GM19035 (cell line): ENCODE measurements at regions not wholly inside any gene's neighbourhood (a gene's known extent, or its start where the extent isn't known, plus 50 kb on each side); places are given as distances from the start of the nearest gene placed in this dataset.
A peak's percentile ranks its signal among the peaks of the same experiment; 100 is the strongest.
"Not testable (repeated sequence)": the region's sequence is repeated elsewhere in the genome, so short reads cannot be mapped to it uniquely, and the experiment has no call there.

Source experiments
- ATAC-seq: cut with Tn5 transposase; IDR thresholded peaks from one replicate; pipeline ENCODE4 v1.9.1; 2021; ENCODE audit not compliant: unreplicated experiment

DNA sequence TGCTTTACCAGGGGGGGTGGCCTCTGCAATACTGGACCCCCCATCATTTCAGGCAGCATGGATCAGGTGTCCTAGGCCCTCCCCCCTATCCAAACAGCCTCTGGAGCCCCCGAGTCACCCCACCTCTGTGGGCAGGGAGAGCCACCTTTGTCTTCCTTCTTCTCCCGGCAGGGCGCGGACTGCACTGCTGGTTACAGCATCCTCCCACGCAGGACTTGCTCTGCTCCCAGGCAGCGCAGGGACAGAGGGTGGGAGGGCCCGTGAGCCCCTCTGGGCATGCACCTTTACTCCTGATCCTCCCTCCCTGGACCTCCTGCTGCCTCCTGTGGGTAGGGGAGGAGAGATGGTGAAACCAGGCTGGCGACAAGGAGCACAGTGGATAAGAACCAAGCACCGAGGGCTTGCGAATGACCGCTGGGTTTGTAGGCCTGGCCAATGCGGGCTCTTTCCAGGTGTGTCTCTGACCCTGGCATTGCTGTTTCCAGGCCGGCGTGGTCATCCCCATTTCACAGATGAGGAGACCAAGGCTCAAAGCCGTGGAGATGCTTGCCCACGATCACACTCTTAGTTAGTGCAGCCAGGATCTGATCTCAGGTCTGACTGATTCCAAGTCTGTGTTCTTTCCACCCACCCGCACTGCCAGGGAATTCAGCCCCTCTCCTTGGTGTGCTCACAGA lies 73.6 kb upstream of the TARDBP start:
- ATAC-seq = no peak

DNA sequence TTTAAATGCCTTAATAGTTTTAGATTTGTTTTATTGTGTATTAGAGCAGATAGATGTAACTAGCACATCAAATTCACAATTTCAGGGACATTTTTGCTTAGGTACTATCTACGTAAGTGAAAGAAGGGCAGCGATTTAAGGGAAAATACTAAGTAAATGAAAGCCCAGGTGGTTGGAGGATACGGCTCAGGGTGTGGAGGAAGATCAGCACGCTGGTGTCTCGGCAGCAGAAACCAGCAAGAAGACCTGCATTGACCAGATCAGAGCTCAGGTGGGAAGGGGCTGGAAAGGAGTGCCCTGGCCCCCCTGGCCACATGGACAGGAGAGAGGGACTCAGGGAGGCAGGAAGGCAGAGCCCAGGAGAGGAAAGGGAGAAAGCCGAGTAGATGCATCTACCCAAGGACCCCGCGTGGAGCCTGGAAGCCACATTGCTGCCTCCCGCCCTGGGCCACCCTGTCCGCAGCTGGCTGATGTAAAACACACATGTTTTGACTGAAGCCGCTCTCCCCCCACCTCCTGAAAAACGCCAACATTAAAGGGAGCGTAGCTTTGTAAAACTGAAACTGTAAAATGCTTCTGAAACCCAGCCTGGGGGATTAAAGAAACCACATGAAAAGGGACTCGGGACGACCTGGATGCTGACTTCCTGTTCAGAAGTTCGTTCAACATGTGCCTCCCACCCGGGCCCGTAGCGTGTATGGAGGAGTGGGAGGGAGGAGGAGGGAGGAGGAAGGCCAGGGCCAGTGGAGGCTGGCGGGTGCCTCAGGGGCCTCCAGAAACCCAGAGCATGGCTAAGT lies 72.6 kb upstream of the TARDBP start:
- peak; percentile 56 for ATAC-seq

DNA sequence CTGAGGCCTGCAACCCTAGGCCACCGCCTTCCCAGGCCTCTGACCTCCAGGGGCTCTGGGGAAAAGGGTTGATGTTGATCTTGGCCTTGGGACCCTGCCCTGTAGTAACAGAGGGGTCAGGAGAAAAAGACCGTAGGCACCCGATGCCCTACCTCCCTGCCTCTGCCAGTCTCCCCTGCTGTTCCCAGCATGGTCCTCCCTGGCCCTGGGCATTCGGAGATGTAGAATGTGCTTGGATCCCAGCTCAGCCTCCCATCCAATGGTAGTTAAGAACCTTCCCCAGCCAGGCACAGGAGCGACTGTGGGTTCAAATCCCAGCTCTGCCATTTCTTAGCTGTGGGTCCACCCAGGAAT lies 72.0 kb upstream of the TARDBP start:
- ATAC-seq = no peak

DNA sequence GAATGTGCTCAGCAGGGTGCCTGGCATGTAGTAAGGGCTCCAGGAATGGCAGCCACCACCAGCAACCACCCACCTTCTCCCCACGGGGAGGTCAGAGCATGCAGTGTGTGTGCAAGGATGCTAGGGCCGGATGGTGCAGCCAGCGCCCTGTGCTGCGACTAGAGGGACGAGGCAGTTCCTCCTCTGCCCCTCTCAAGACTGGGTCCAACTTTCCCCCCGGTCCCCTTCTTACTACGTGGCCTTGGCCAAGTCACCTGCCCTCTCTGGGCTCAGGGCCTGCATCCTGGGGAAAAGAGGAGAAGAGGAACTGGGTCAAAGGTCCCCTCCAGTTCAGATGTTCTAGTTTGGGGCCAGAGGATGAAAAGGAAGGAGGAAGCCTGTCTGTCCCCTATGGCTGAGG lies 71.6 kb upstream of the TARDBP start:
- no peak for ATAC-seq

DNA sequence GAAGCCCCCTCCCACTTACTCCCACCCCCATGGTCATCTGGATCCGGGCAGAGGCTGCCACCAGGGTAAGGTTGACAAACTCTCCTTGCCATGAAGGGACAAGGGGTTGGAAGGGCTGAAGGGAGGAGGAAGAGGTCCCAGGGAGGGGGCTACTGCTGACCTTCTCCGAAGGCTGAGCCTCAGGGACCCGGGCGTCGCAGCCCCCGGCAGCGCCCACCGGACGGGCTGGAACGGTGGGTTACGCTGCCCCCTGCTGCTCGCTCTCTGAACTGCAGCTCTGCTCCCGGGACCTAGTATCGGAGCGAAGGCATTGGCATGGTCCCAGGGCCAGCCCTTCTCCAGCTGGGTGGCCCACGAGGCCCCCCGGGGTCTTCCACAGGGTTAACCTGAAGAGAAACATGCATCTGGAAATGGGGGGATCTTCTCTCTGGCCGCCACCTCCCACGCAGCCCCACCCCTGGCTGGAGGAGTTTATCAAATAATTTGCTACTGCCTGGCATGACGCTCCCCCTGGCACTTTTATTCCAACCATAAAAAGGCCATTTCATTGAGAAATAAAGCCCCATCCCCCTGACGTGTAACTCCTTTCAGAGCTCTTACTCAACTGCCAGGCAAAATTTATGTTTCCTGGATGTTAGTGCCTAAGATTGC lies 70.4 kb upstream of the TARDBP start:
- ATAC-seq = no peak

DNA sequence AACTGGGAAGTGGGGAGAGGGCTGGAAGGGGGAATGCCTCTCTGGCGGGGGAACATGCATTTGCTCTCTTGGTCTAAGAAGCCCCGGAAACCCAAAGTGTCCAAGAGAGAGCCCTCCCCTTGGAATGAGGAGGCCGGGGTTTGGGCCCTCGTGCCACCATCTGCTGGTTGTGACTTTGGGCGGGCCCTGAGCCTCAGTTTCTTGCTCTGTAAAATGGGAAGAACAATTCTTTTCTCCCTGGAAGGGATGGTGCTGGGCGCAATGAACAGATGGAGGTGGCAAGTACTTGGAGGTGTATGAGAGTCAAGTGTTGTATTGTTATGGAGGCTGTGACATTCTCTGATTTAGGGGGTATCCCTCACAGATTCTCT lies 69.9 kb upstream of the TARDBP start:
- no peak for ATAC-seq

DNA sequence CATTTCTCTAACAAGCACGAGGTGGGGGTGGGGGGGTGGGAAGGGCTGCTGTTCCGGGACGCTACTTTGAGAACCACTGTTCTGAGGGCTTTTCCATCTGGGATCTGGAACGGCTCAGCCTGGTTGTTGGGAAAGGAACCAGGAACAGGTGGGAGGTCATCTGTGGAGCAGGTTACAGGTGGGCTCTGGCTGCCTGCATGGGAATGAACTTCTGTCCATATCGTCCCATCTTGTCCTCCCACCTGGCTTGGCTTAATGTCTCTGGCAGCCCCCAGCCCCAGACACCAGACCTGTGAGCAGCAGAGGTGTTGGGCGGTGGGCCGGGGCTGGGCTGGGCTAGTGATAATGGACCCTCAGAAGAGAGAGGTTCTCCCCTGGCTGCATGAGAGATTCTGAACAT lies 69.4 kb upstream of the TARDBP start:
- no peak for ATAC-seq

DNA sequence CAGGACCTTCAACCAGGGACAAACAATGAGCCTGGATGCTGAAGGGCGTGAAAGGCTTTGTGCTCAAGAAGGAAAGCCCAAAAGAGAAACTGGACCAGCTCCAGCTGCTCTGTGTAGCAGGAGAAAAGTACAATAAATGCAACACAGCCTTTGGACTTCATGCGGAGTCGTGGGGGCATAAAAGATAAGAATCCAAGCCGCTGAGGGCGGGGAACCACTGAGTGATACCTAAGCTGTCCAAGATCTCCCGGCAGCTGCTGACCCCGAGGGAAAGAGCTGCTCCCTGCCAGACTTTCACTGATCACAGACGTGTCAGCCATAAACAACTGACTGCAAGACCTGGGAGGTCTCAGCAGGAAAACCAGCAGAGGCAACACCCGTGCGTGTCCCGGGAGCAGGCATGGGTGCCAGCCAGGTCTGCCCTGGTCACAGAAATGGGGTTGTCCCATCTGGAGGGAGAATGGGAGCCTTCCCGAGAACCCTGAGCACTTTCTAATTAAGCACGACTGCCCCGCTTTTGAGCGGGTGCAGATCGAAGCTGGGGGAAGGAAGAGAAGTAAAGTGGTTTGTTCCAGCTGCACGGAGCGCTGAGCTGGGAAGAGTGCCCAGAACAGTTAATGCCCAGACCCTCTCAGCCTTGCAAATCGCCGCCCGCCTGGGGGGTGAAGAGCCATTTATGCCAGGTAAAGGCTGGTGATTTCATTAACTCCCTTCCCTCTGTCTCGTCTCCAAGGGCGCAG lies 68.3 kb upstream of the TARDBP start:
- no peak for ATAC-seq

DNA sequence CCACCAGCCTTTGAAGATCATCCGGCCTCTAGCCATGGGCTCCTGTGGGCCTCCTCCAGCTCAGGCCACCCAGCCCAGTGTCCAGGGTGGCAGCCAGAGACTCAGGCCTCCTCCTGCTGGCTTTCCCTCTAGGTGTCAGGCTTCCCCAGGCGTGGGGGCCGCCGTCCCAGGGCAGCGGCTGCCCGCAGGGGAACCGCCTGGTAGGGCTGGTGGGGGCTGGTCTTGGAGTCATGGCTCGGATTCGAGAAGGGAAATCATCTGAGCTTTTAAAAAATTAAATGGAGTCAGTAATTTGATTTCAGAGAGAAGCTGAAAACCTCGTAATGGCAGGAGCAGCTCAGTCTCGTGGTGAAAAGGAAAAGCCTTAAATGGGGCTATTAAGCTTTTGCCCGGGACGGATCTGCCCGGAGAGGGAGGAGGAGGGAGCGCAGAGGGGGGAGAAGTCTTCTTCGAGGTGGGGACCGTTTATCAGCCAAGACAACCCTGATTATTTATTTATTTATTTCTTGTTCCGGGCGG lies 66.4 kb upstream of the TARDBP start:
- ATAC-seq = no peak

DNA sequence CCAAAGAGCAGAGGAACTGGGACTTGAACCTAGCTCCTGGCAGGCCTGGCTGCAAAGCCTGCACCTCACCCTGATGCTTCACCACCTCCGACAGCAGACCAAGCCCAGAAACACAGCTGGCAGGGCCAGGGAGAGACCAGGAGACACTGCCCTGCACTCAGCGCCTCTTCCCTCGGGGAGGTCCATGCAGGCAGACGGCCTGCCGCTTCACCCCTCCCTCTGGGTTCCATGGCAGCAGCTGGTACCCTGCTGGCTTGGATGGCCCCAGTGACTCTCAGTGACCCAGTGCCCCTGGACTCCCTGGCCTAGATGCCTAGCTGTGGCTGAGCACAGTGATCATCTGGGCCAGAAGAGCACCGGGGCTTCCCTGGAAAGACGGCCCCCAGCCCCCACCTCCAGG lies 65.3 kb upstream of the TARDBP start:
- no peak for ATAC-seq

DNA sequence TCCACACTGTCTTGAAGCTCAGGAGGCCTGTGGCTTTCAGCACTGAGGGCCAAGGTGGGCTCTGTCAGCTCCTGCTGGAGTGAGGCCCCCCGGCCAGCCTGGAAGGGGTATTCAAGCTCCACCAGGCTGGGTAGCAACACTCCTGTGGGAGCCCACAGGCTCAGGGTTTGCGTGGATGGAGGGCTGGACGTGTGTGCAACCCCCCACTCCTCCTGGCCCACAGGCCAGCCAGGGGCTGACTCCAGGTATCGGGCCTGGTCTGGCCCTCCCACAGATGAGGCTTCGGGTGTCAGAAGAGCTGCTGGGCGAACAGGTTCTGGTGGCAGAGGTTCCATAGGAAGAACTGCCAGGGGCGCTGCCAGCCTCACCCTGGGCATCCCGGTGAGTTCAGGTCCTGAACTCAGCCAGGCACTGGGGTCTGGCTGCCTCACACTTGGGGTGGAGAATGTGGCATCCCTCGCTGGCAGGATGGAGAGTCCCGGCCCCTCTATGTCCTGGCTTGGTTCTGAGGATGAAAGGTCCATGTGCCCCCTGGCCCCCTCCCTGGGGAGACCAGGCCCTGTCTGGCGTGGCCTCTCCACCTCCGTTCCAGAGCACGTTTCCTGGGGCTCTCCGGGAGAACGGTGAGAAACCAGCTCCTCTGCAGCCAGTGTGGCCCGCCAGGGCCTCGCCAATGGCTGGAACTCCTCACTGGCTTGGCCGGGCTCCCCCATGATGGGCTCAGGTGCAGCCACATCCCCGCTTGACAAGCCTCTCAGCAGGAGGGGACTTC lies 64.6 kb upstream of the TARDBP start:
- no peak for ATAC-seq

DNA sequence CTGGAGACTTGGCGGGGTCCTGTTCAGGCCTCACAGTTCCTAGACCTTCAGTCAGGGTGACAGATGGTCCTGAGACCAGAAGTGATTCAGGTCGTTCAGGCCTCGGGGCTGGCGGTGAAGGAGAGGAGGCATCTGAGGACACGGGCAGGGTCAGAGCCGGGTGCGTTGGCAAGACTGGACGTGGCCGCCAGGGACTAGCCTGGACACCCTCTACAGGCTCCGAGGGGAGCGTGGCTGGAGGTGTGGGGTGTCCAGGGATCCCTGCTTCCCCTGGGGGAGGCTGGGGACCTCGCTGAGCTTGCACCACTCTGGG lies 64.0 kb upstream of the TARDBP start:
- ATAC-seq = no peak

DNA sequence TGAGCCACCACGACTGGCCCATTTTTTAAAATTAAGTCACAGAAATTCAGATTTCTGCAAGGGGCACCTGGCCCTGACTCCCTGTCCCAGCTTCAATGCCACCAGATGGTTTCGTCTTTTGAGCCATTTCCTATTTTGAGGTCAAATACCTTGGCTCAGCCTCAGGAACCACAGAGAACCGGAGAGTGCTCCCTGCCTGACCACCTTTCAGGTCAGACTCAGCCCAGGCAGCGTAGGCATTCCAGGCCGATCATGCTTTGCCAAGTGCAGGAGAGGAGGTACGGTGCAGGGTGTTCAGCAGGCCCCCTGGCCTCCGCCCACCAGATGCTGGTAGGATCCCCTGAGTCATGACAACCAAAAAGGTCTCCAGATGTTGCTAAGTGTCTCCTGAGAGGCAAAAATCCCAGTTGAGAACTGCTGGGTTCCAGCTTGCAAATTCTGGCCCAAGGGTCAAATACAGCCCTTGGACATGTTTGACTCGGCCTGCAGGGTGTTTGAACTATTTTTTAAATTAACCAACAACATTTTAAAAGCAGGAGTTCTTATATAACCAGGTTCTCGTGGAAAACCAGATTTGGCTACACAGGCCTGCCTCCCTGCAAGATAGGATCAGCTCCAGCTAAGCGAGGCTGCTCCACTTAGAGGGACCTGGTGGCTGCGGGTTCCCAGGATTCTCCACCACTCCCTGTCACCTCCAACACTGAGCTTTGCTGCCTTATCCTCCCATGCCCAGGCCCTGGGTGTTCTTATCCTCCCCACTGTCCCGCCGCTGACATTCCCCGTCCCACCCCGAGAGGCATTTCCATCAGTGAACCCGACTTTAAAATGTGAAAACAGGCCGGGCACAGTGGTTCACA lies 61.9 kb upstream of the TARDBP start:
- no peak for ATAC-seq

DNA sequence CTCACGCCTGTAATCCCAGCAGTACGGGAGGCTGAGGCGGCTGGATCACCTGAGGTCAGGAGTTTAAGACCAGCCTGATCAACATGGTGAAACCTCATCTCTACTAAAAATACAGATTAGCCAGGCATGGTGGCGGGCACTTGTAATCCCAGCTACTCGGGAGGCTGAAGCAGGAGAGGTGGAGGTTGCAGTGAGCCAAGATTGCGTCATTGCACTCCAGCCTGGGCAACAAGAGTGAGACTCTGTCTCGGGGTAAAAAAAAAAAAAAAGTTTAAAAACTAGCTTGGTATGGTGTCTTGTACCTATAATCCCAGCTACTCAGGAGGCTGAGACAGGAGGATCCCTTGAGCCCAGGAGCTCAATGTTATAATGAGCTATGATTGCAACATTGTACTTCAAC lies 61.2 kb upstream of the TARDBP start:
- not testable (repeated sequence) for ATAC-seq

DNA sequence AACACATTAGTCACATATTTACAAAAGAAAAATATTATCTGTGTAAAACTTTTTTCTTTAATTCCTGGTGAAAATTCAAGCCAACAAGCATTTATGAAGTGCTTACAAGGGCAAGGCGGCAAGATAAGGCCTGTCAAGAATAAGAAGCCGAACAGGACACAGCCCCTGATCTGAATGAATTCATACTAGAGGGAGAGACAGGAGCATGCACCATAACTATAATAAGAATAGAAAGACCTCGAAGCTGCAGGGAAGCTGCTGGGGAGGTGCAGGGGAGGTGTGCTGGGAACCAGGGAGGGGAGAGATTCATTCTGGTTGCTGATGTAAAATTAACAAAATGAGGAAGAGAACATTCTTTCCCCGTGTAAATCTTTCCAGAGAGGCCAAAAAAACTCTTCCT lies 60.5 kb upstream of the TARDBP start:
- no peak for ATAC-seq

DNA sequence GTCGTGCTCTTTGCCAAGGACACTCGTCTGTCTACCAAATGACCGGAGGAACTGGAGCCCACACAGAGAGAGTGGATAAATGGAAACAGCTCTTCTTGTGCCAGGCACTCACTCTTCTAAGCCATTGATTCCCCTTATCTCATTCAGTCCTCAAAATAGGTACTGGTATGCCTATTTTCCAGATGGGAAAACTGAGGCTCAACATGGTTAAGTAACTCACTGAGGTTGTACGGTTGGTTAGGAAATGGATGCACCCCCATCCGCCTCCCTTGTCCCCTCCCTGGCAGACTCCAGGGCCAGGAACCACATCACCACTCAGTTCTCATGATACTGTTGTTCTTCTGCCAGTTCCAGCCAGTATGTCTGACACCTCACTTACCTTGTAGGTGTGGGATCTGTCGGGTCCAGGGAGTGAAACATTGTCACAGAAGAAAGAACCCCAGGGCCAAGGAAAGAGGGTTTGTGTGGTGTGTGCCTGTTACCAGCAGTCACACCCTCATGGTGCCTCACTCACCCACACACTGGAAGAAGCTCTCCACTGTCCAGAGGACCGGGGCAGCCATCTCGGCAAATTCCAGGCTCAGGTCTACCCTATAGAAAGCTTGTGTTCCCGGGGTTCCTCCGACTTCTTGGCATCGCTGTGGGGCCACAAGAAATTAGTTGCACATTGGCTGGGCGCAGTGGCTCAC lies 58.8 kb upstream of the TARDBP start:
- no peak for ATAC-seq

DNA sequence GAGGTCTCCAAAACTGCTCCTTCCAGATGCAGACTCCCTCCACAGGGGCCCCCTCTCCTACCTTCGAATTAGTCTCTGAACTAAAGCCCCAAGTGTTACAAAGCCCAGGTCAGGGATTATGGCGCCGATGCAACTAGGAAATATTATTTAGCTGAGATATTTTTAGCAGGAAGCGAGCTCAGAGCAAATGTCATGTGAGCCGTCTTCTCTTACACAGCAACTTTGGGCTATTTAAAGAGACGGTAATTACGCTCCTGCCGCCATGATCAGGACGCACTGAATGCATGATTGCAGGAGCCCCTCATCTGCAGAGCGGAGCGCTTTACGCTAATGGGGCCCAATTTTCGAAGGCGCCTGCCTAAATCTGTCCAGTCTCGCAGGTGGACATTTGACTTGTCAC lies 55.3 kb upstream of the TARDBP start:
- no peak for ATAC-seq

DNA sequence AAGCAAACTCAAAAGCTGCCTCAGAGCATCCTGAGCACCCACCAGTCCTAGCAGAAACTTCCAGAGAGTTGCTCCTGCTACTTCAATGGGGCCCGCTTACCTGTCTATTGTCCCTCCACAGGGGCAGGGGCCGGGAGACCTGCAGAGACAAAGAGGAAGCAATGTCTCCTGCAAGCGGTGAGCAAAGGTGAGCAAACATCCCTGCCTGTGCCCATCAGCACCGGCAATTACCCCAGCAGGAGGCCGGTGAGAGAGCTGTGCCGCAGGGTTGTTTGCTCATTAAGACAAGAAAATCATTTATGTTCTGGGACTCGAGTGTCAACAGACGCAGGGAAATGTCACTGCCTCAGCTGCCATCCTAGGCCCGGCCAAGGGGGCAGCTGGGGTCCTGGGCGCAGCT lies 53.8 kb upstream of the TARDBP start:
- ATAC-seq = no peak
